ENCODE measurements at regions not wholly inside any gene's neighbourhood (a gene's known extent, or its start where the extent isn't known, plus 50 kb on each side); places are given as distances from the start of the nearest gene placed in this dataset.
"Not testable (repeated sequence)": the region's sequence is repeated elsewhere in the genome, so short reads cannot be mapped to it uniquely, and the experiment has no call there.

DNA sequence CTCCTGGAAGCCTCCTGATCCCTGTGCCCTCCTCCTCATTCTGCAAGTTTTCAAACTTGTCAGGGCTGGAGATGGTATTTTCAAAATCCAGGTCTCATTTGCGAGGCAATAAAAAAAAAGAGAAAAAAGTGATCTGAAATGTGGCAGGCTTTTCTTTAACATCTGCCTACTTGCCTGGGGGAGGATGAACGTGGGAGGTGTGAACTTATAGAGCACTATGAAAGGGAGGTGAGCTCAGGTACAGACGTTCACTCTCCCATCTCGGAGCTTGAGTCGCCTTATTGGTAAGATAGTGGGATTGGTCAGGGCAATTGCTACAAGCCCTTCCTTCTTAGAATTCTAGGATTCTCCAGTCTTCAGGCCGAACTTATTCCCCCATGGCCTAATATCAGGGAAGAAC, 104.8 kb upstream of the CADM1 start:
- Mint-ChIP-seq H3K4me3 (ENCODE audit: unreplicated experiment) (no peak overlapping the region), H3K4me1 (ENCODE audit: unreplicated experiment) (peaks cover 13% of the 10 kb centered on the region), H3K27ac (ENCODE audit: unreplicated experiment) (no peak overlapping the region), H3K36me3 (ENCODE audit: low read depth, unreplicated experiment) (no peaks in the 10 kb centered on the region), H3K9me3 (ENCODE audit: unreplicated experiment) (no peaks in the 10 kb centered on the region), H3K27me3 (ENCODE audit: unreplicated experiment) (peaks cover 2% of the 10 kb centered on the region)
- no peak for DNase-seq (ENCODE audit: low spot score)
- TF ChIP-seq, protein P1, sequence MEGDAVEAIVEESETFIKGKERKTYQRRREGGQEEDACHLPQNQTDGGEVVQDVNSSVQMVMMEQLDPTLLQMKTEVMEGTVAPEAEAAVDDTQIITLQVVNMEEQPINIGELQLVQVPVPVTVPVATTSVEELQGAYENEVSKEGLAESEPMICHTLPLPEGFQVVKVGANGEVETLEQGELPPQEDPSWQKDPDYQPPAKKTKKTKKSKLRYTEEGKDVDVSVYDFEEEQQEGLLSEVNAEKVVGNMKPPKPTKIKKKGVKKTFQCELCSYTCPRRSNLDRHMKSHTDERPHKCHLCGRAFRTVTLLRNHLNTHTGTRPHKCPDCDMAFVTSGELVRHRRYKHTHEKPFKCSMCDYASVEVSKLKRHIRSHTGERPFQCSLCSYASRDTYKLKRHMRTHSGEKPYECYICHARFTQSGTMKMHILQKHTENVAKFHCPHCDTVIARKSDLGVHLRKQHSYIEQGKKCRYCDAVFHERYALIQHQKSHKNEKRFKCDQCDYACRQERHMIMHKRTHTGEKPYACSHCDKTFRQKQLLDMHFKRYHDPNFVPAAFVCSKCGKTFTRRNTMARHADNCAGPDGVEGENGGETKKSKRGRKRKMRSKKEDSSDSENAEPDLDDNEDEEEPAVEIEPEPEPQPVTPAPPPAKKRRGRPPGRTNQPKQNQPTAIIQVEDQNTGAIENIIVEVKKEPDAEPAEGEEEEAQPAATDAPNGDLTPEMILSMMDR (IDR thresholded peaks at IDR 0.05; ENCODE audit: unreplicated experiment), result no peak

DNA sequence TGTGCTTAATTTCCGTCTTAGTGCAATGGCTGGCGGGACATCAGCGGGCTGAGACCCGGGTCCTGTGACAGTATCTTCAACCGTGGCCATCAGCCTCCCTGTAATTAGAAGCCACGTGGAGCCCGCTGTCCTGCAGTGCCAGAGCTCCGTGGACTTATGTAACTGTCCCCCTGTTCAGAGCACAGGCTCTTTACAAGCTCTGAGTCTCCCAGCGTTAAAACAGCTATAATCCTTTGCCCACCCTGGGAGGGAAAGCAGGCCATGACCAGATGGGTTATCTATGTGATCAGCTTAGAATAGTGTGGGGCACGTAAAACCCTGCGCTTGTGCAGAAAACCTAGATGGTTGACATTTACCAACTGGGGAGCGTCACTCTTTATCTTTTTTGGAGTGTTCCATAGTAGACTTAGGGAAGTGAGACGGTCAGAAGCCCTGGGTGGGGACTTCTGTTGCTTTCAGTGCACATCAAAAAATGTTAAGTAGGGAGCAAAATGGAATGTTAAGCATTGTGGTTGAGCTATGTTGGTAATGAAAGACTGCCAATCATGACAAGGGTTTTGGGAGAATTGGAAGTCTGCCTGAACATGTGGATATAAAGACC, 103.5 kb upstream of the CADM1 start:
- Mint-ChIP-seq H3K27me3 (ENCODE audit: unreplicated experiment) (peaks cover 2% of the 10 kb centered on the region), H3K4me1 (ENCODE audit: unreplicated experiment) (peaks cover 13% of the 10 kb centered on the region), H3K36me3 (ENCODE audit: low read depth, unreplicated experiment) (no peaks in the 10 kb centered on the region), H3K27ac (ENCODE audit: unreplicated experiment) (no peak overlapping the region), H3K4me3 (ENCODE audit: unreplicated experiment) (no peak overlapping the region), H3K9me3 (ENCODE audit: unreplicated experiment) (no peaks in the 10 kb centered on the region)
- no peak for DNase-seq (ENCODE audit: low spot score)
- TF ChIP-seq, protein P1 (IDR thresholded peaks at IDR 0.05; ENCODE audit: unreplicated experiment), result no peak

DNA sequence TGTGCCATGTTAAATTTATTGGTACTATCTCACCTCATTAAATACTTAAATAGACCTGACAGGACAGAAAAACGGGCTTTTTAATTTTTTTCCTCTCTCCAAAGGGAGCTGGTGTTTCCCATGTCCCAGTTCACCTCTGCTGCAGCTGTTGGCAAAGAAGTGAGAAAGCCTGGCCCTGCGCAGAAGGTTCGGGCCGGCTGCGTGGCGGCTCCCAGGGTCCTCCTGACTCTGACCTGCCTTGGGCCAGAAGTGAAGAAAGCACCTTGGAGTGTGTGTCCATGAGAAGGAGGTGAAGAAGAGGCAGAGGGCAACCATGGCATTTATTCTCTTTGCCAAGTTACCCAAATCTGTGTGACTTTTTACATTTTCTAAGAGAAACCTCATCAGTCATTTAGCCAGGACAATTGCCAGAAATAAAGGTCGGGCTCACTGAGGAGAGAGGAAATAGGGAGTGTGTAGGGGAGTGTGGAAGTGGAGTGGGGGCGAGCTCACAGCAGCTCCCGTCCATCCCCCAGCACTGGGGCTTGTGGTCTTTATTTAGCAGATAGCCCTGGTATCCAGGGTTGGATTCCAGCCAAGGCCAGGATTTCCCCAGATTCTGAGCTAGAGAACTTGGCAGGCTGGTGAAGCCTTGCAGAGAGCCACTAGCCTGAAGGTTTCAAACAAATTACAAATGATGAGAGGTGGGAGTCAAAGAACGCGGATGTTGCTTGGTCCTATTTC, 102.4 kb upstream of the CADM1 start:
- TF ChIP-seq, protein P1 (IDR thresholded peaks at IDR 0.05; ENCODE audit: unreplicated experiment), result no peak
- Mint-ChIP-seq H3K36me3 (ENCODE audit: low read depth, unreplicated experiment) (no peaks in the 10 kb centered on the region), H3K4me3 (ENCODE audit: unreplicated experiment) (no peak overlapping the region), H3K9me3 (ENCODE audit: unreplicated experiment) (no peaks in the 10 kb centered on the region), H3K27me3 (ENCODE audit: unreplicated experiment) (peaks cover 2% of the 10 kb centered on the region), H3K4me1 (ENCODE audit: unreplicated experiment) (peaks cover 13% of the 10 kb centered on the region), H3K27ac (ENCODE audit: unreplicated experiment) (no peak overlapping the region)
- DNase-seq (ENCODE audit: low spot score), result no peak

DNA sequence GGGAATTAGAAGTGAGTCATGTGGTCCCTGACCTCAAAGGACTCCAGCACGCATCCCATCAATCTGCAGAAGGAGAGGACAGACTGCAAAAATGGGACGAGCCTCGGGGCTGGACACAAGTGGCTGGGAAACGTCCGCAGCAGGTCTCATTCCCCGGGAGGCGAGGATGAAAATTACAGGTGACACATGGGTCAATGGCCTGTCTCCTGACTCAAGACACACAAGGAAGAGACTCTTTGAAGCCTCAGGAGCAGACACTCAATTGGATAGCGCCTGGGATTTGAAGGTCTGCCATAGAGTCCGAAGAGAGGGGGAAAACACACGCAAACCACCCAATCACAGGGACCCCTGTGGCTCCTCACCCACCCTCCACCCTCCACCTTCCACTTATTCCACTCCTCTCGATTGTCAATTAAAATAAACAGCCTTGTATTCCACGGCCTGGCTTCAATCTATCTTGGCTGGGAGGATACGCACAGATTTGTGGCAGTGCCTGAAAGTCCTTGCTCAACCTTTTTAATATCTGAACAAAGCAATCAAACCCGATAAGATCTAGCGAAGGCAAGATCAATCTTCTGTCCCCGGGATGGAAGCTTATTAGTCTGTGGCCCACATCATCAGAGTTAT, 101.8 kb upstream of the CADM1 start:
- Mint-ChIP-seq H3K27me3 (ENCODE audit: unreplicated experiment) (peaks cover 2% of the 10 kb centered on the region), H3K4me3 (ENCODE audit: unreplicated experiment) (no peak overlapping the region), H3K4me1 (ENCODE audit: unreplicated experiment) (peaks cover 13% of the 10 kb centered on the region), H3K27ac (ENCODE audit: unreplicated experiment) (no peak overlapping the region), H3K9me3 (ENCODE audit: unreplicated experiment) (no peaks in the 10 kb centered on the region), H3K36me3 (ENCODE audit: low read depth, unreplicated experiment) (no peaks in the 10 kb centered on the region)
- no peak for DNase-seq (ENCODE audit: low spot score)
- TF ChIP-seq, protein P1 (IDR thresholded peaks at IDR 0.05; ENCODE audit: unreplicated experiment), result no peak

DNA sequence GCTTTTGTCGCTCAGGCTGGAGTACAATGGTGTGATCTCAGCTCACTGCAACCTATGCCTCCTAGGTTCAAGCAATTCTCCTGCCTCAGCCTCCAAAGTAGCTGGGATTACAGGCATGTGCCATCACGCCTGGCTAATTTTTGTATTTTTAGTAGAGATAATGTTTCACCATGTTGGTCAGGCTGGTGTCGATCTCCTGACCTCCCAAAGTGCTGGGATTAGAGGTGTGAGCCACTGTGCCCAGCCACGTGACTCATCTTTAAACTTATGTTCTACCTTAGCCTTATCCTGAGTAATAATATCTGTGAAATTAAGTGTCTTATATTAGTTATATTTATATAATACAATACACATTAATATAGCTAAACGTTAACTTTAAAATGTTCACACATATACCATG, 101.2 kb upstream of the CADM1 start:
- H3K27me3 Mint-ChIP-seq (ENCODE audit: unreplicated experiment); DNase-seq (ENCODE audit: low spot score); H3K36me3 Mint-ChIP-seq (ENCODE audit: low read depth, unreplicated experiment); H3K4me3 Mint-ChIP-seq (ENCODE audit: unreplicated experiment); H3K9me3 Mint-ChIP-seq (ENCODE audit: unreplicated experiment); H3K27ac Mint-ChIP-seq (ENCODE audit: unreplicated experiment): not testable (repeated sequence)
- peaks cover 13% of the 10 kb centered on the region for H3K4me1 Mint-ChIP-seq (ENCODE audit: unreplicated experiment)

Measured in endothelial cell (in vitro differentiated cells).